GM18508 (cell line): ENCODE measurements at regions not wholly inside any gene's neighbourhood (a gene's known extent, or its start where the extent isn't known, plus 50 kb on each side); places are given as distances from the start of the nearest gene placed in this dataset.
"Not testable (repeated sequence)": the region's sequence is repeated elsewhere in the genome, so short reads cannot be mapped to it uniquely, and the experiment has no call there.

Experiments
- ATAC-seq: cut with Tn5 transposase; IDR thresholded peaks from one replicate; pipeline ENCODE4 v1.9.1; 2021; ENCODE audit warnings: moderate number of reproducible peaks; ENCODE audit not compliant: insufficient read depth, unreplicated experiment

- ATAC-seq = no peak
Measured at GRCh38 chr2:81523344-81523743, 1218.8 kb upstream of the LRRTM1 start.

- ATAC-seq = no peak
Measured at GRCh38 chr2:81513328-81513727, 1208.8 kb upstream of the LRRTM1 start.

GRCh38 chr2:81505586-81505985 lies 1201.0 kb upstream of the LRRTM1 start:
- no peak for ATAC-seq

GRCh38 chr2:81495556-81495955 lies 1191.0 kb upstream of the LRRTM1 start:
- no peak for ATAC-seq

GRCh38 chr2:81483254-81483653 lies 1178.7 kb upstream of the LRRTM1 start:
- ATAC-seq = no peak

- ATAC-seq = no peak
Measured at GRCh38 chr2:81481994-81482368, 1177.4 kb upstream of the LRRTM1 start.

- no peak for ATAC-seq
Measured at GRCh38 chr2:81481242-81481993, 1176.9 kb upstream of the LRRTM1 start.

GRCh38 chr2:81467096-81467495 lies 1162.5 kb upstream of the LRRTM1 start:
- ATAC-seq = no peak

GRCh38 chr2:81462420-81462819 lies 1157.9 kb upstream of the LRRTM1 start:
- ATAC-seq = no peak

GRCh38 chr2:81445176-81445575 lies 1140.6 kb upstream of the LRRTM1 start:
- ATAC-seq = no peak

GRCh38 chr2:81437456-81438000 lies 1133.0 kb upstream of the LRRTM1 start:
- ATAC-seq = no peak

GRCh38 chr2:81436256-81436655 lies 1131.7 kb upstream of the LRRTM1 start:
- no peak for ATAC-seq

- ATAC-seq = no peak
Measured at GRCh38 chr2:81412681-81413080, 1108.1 kb upstream of the LRRTM1 start.

GRCh38 chr2:81403508-81403907 lies 1099.0 kb upstream of the LRRTM1 start:
- ATAC-seq = no peak

- ATAC-seq = no peak
Measured at GRCh38 chr2:81396417-81397019, 1092.0 kb upstream of the LRRTM1 start.

- ATAC-seq = no peak
Measured at GRCh38 chr2:81395746-81396145, 1091.2 kb upstream of the LRRTM1 start.

- ATAC-seq = no peak
Measured at GRCh38 chr2:81389203-81389602, 1084.7 kb upstream of the LRRTM1 start.

GRCh38 chr2:81363800-81364199 lies 1059.2 kb upstream of the LRRTM1 start:
- ATAC-seq = no peak

- ATAC-seq = not testable (repeated sequence)
Measured at GRCh38 chr2:81362468-81362867, 1057.9 kb upstream of the LRRTM1 start.

GRCh38 chr2:81355436-81355835 lies 1050.9 kb upstream of the LRRTM1 start:
- no peak for ATAC-seq

GRCh38 chr2:81334046-81334445 lies 1029.5 kb upstream of the LRRTM1 start:
- no peak for ATAC-seq

GRCh38 chr2:81328968-81329367 lies 1024.4 kb upstream of the LRRTM1 start:
- ATAC-seq = no peak
